ENCODE measurements at regions not wholly inside any gene's neighbourhood (a gene's known extent, or its start where the extent isn't known, plus 50 kb on each side); places are given as distances from the start of the nearest gene placed in this dataset.

GRCh38 chr15:69661446-69661845, 208.8 kb downstream of the RPLP1 start:
- no peak overlapping the region for H3K27ac ChIP-seq
- no peak for TF ChIP-seq CTCF (IDR thresholded peaks at IDR 0.05)

GRCh38 chr15:69661871-69662644, 209.4 kb downstream of the RPLP1 start:
- TF ChIP-seq ZFX (IDR thresholded peaks at IDR 0.05; ENCODE audit: borderline replicate concordance) (no peak), CTCF (IDR thresholded peaks at IDR 0.05) (no peak)
- H3K27ac ChIP-seq: no peak overlapping the region

GRCh38 chr15:69662645-69663000, 210.0 kb downstream of the RPLP1 start:
- TF ChIP-seq ZFX (IDR thresholded peaks at IDR 0.05; ENCODE audit: borderline replicate concordance) (no peak), CTCF (IDR thresholded peaks at IDR 0.05) (no peak)
- no peak overlapping the region for H3K27ac ChIP-seq

GRCh38 chr15:69663441-69663840, 210.8 kb downstream of the RPLP1 start:
- no peak for TF ChIP-seq CTCF (IDR thresholded peaks at IDR 0.05)
- TF ChIP-seq ZFX (IDR thresholded peaks at IDR 0.05; ENCODE audit: borderline replicate concordance): no peak
- no peak overlapping the region for H3K27ac ChIP-seq

- no peak overlapping the region for H3K27ac ChIP-seq
- no peak for TF ChIP-seq CTCF (IDR thresholded peaks at IDR 0.05)
- no peak for TF ChIP-seq ZFX (IDR thresholded peaks at IDR 0.05; ENCODE audit: borderline replicate concordance)
Observed at GRCh38 chr15:69663982-69664381, 211.4 kb downstream of the RPLP1 start.

GRCh38 chr15:69664572-69665571, 212.3 kb downstream of the RPLP1 start:
- H3K27ac ChIP-seq: no peak overlapping the region
- no peak for TF ChIP-seq ZFX (IDR thresholded peaks at IDR 0.05; ENCODE audit: borderline replicate concordance)
- TF ChIP-seq CTCF (IDR thresholded peaks at IDR 0.05): no peak

All from 22Rv1 (cell line).